BE2C (cell line): ENCODE measurements at regions not wholly inside any gene's neighbourhood (a gene's known extent, or its start where the extent isn't known, plus 50 kb on each side); places are given as distances from the start of the nearest gene placed in this dataset.

Experiments
- DNase-seq: peaks from one replicate; pipeline ENCODE4 v3.0.0-alpha.2; 2020
- H3K27me3 ChIP-seq: fragments of 250-450 bp; sonication (Bioruptor Pico); 2 replicates; pipeline ENCODE4 v1.5.1; 2020; ENCODE audit warnings: mild to moderate bottlenecking
- H3K36me3 ChIP-seq: fragments of 250-450 bp; sonication (Bioruptor Pico); 2 replicates; pipeline ENCODE4 v1.5.1; 2020; ENCODE audit warnings: mild to moderate bottlenecking
- H3K4me1 ChIP-seq: fragments of 250-450 bp; sonication (Bioruptor Pico); 2 replicates; pipeline ENCODE4 v1.5.1; 2020
- H3K4me3 ChIP-seq: 2 replicates; pipeline ENCODE4 v1.5.1; 2011; ENCODE audit warnings: low read depth, low read length
- H3K9me3 ChIP-seq: fragments of 250-450 bp; sonication (Bioruptor Pico); 2 replicates; pipeline ENCODE4 v1.5.1; 2020
- CTCF ChIP-seq: IDR thresholded peaks from 2 replicates; pipeline ENCODE4 v1.5.1; 2012; ENCODE audit warnings: mild to moderate bottlenecking, low read depth, low read length

GRCh38 chr3:132818251-132818650, 96.0 kb upstream of the NPHP3 start:
- no peaks in the 10 kb centered on the region for H3K4me1 ChIP-seq
- no peaks in the 10 kb centered on the region for H3K27me3 ChIP-seq
- H3K9me3 ChIP-seq: no peaks in the 10 kb centered on the region
- no peak overlapping the region for H3K4me3 ChIP-seq
- no peak for TF ChIP-seq CTCF
- no peaks in the 10 kb centered on the region for H3K36me3 ChIP-seq
- no peak for DNase-seq

DNA sequence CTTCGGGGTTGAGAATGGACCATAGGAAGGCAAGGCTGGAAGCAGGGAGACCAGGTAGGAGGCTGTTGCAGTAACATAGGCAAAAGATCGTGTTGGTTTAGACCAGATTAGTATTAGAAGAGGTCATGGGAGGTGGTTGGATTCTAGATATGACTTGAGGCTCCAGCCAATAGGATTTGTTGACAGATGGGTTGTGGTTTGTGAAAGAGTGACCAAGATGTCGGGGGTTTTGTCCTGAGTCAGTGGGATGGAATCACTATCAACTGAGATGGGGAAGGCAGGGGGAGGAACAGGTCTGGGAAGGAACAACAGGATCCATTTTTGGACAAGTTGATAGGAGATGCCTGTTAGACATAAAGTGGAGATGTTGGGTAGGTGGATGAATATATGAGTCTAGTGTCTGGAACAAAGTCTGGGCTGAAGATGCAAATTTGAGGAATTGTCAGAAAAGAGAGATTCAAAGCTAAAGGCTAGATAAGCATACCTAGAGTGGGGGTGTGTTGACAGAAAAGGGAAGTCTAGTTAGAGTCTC, 95.5 kb upstream of the NPHP3 start:
- H3K9me3 ChIP-seq: no peaks in the 10 kb centered on the region
- no peak overlapping the region for H3K4me3 ChIP-seq
- no peaks in the 10 kb centered on the region for H3K27me3 ChIP-seq
- no peaks in the 10 kb centered on the region for H3K36me3 ChIP-seq
- no peaks in the 10 kb centered on the region for H3K4me1 ChIP-seq
- no peak for TF ChIP-seq CTCF
- no peak for DNase-seq

GRCh38 chr3:132805071-132805470, 82.9 kb upstream of the NPHP3 start:
- H3K4me1 ChIP-seq: no peaks in the 10 kb centered on the region
- no peak for TF ChIP-seq CTCF
- no peaks in the 10 kb centered on the region for H3K27me3 ChIP-seq
- H3K4me3 ChIP-seq: no peak overlapping the region
- H3K36me3 ChIP-seq: no peaks in the 10 kb centered on the region
- DNase-seq: no peak
- no peaks in the 10 kb centered on the region for H3K9me3 ChIP-seq

DNA sequence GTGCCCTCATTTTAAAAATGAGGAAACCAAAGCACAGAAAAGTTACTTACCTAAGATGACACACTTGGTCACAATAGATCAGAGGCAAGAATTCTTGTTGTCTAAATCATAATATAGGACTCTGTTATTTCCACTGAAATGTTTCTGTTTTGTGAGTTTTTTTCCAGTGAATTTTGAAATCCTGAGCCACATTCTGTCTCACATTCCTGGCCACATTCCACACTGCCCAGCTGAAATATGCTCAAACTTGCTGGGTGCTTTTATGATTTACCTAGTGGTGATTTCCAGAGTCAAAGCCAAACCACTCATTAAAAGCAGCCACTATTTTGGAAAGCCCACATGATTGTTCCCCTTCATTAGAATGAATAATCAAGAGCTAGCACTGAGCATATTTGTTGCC, 82.3 kb upstream of the NPHP3 start:
- H3K36me3 ChIP-seq: no peaks in the 10 kb centered on the region
- no peaks in the 10 kb centered on the region for H3K27me3 ChIP-seq
- no peaks in the 10 kb centered on the region for H3K4me1 ChIP-seq
- no peak for TF ChIP-seq CTCF
- DNase-seq: no peak
- no peak overlapping the region for H3K4me3 ChIP-seq
- H3K9me3 ChIP-seq: no peaks in the 10 kb centered on the region

GRCh38 chr3:132803889-132804288, 81.7 kb upstream of the NPHP3 start:
- H3K27me3 ChIP-seq: no peaks in the 10 kb centered on the region
- no peaks in the 10 kb centered on the region for H3K36me3 ChIP-seq
- no peaks in the 10 kb centered on the region for H3K9me3 ChIP-seq
- DNase-seq: peak; percentile 22
- TF ChIP-seq CTCF: peak; percentile 63
- H3K4me3 ChIP-seq: no peak overlapping the region
- no peaks in the 10 kb centered on the region for H3K4me1 ChIP-seq

DNA sequence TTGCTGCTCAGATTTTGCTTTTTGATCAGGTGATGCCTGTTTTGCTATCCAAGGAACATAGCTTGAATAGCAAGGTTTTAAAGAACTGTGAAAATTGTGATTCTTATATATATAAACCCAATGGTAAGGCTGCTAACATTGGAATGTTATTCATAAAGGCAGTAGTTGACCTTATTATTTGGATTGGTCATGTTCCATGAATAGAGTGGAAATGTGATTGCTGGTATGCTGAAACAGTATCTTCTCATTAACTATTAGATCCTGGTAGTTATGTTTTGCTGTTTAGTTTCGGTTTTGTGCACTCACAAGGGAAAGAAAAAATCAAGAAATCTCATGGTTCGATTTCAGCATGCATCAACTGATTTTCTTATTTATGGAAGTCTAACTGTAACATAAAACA, 78.7 kb upstream of the NPHP3 start:
- H3K36me3 ChIP-seq: no peaks in the 10 kb centered on the region
- H3K4me1 ChIP-seq: no peaks in the 10 kb centered on the region
- H3K9me3 ChIP-seq: no peaks in the 10 kb centered on the region
- TF ChIP-seq CTCF: no peak
- H3K27me3 ChIP-seq: no peaks in the 10 kb centered on the region
- H3K4me3 ChIP-seq: no peak overlapping the region
- no peak for DNase-seq
